OCI-LY7 (cell line): ENCODE measurements at regions not wholly inside any gene's neighbourhood (a gene's known extent, or its start where the extent isn't known, plus 50 kb on each side); places are given as distances from the start of the nearest gene placed in this dataset.

Source experiments
- CTCF ChIP-seq: fragments of 200-600 bp; sonication (generic); conservative IDR thresholded peaks from 2 replicates; pipeline ENCODE4 v1.5.1; 2014; ENCODE audit warnings: mild to moderate bottlenecking, antibody characterized with exemption, low read length, moderate library complexity, mixed read lengths
- EZH2phosphoT487 ChIP-seq: fragments of 200-600 bp; sonication (generic); IDR thresholded peaks from 2 replicates; pipeline ENCODE4 v1.6.1; 2018; ENCODE audit warnings: low read depth, borderline replicate concordance, mild to moderate bottlenecking, mixed run types, antibody characterized with exemption, low read length, moderate library complexity, mixed read lengths

- TF ChIP-seq CTCF (no peak), EZH2phosphoT487 (no peak)
Observed at GRCh38 chr13:68410007-68410406, 1179.9 kb upstream of the PCDH9 start.
